Fibroblast of lung (primary cell): ENCODE measurements at regions not wholly inside any gene's neighbourhood (a gene's known extent, or its start where the extent isn't known, plus 50 kb on each side); places are given as distances from the start of the nearest gene placed in this dataset.

Experiments used
- DNase-seq, 2 donors: peaks; one replicate each; pipeline versions ENCODE4 v3.0.0 to v3.0.0-alpha.2; 2010; ENCODE audit warnings: low read depth in 2 of 2
- H2AFZ ChIP-seq: 2 replicates; pipeline ENCODE4 v1.5.1; 2012; ENCODE audit warnings: low read length, control low read depth, inconsistent platforms
- H3K27ac ChIP-seq: 2 replicates; pipeline ENCODE4 v1.5.1; 2011; ENCODE audit warnings: low read length, control low read depth; ENCODE audit not compliant: insufficient read depth
- H3K27me3 ChIP-seq: 2 replicates; pipeline ENCODE4 v1.5.1; 2011; ENCODE audit warnings: mild to moderate bottlenecking, low read length; ENCODE audit not compliant: control insufficient read depth, insufficient read depth
- H3K36me3 ChIP-seq: 2 replicates; pipeline ENCODE4 v1.5.1; 2011; ENCODE audit warnings: low read length; ENCODE audit not compliant: control insufficient read depth, insufficient read depth
- H3K4me1 ChIP-seq: 2 replicates; pipeline ENCODE4 v1.5.1; 2011; ENCODE audit warnings: low read length; ENCODE audit not compliant: control insufficient read depth, insufficient read depth; ENCODE audit errors: extremely low read depth
- H3K4me2 ChIP-seq: 2 replicates; pipeline ENCODE4 v1.5.1; 2011; ENCODE audit warnings: low read length, control low read depth; ENCODE audit not compliant: insufficient read depth; ENCODE audit errors: extremely low read depth
- H3K4me3 ChIP-seq, 4 experiments: fragments of 200-600 bp in 1 of 4; sonication (generic) in 1 of 4; replicated peaks in 1 of 4; 2 replicates each; pipeline ENCODE4 v1.5.1; 2011 to 2016; ENCODE audit warnings: low read length in 4 of 4, low read depth in 3 of 4, mild to moderate bottlenecking in 3 of 4, control low read depth in 2 of 4, inconsistent platforms in 1 of 4, mixed read lengths in 1 of 4; ENCODE audit not compliant: insufficient read depth in 1 of 4; ENCODE audit errors: control extremely low read depth in 1 of 4
- H3K79me2 ChIP-seq: 2 replicates; pipeline ENCODE4 v1.5.1; 2012; ENCODE audit warnings: mild to moderate bottlenecking, low read length, inconsistent platforms; ENCODE audit not compliant: control insufficient read depth, insufficient read depth
- H3K9ac ChIP-seq: 2 replicates; pipeline ENCODE4 v1.5.1; 2011; ENCODE audit warnings: mild to moderate bottlenecking, low read length, control low read depth; ENCODE audit not compliant: insufficient read depth
- H3K9me3 ChIP-seq: 2 replicates; pipeline ENCODE4 v1.5.1; 2012; ENCODE audit warnings: low read depth, low read length; ENCODE audit not compliant: control insufficient read depth, insufficient read depth
- H4K20me1 ChIP-seq: 2 replicates; pipeline ENCODE4 v1.5.1; 2011; ENCODE audit warnings: low read length; ENCODE audit not compliant: control insufficient read depth, insufficient read depth; ENCODE audit errors: extremely low read depth
- EZH2 ChIP-seq: IDR thresholded peaks from 2 replicates; pipeline ENCODE4 v1.5.1; 2012; ENCODE audit warnings: low read length, control low read depth, mild to moderate bottlenecking; ENCODE audit errors: missing control alignments
- TF ChIP-seq, protein P1 (sequence below), 2 donors: IDR thresholded peaks in 1 of 2; conservative IDR thresholded peaks in 1 of 2; 1 replicate in 1 of 2; 2 replicates in 1 of 2; pipeline ENCODE4 v1.5.1; 2011 to 2012; ENCODE audit warnings: low read length in 2 of 2, control low read depth in 1 of 2, inconsistent platforms in 1 of 2, low read depth in 1 of 2, mild to moderate bottlenecking in 1 of 2

GRCh38 chr2:58788402-58788801, 547.3 kb upstream of the FANCL start:
- no peaks in the 10 kb centered on the region for H3K4me1 ChIP-seq
- H3K36me3 ChIP-seq = no peaks in the 10 kb centered on the region
- H3K9me3 ChIP-seq = no peaks in the 10 kb centered on the region
- no peak overlapping the region for H3K4me2 ChIP-seq
- H3K27me3 ChIP-seq = no peaks in the 10 kb centered on the region
- no peaks in the 10 kb centered on the region for H3K79me2 ChIP-seq
- H2AFZ ChIP-seq = no peak overlapping the region
- TF ChIP-seq, protein P1, sequence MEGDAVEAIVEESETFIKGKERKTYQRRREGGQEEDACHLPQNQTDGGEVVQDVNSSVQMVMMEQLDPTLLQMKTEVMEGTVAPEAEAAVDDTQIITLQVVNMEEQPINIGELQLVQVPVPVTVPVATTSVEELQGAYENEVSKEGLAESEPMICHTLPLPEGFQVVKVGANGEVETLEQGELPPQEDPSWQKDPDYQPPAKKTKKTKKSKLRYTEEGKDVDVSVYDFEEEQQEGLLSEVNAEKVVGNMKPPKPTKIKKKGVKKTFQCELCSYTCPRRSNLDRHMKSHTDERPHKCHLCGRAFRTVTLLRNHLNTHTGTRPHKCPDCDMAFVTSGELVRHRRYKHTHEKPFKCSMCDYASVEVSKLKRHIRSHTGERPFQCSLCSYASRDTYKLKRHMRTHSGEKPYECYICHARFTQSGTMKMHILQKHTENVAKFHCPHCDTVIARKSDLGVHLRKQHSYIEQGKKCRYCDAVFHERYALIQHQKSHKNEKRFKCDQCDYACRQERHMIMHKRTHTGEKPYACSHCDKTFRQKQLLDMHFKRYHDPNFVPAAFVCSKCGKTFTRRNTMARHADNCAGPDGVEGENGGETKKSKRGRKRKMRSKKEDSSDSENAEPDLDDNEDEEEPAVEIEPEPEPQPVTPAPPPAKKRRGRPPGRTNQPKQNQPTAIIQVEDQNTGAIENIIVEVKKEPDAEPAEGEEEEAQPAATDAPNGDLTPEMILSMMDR (conservative IDR thresholded peaks at IDR 0.05 in 1 of 2, IDR thresholded peaks at IDR 0.05 in 1 of 2; ENCODE audit: low read depth in 1 of 2, low read length in 2 of 2) = no peak
- no peak for TF ChIP-seq EZH2
- no peaks in the 10 kb centered on the region for H4K20me1 ChIP-seq
- no peak overlapping the region for H3K27ac ChIP-seq
- no peak overlapping the region for H3K9ac ChIP-seq
- H3K4me3 ChIP-seq = no peak overlapping the region
- DNase-seq = peak in 1 of 2 donors; percentile 0

DNA sequence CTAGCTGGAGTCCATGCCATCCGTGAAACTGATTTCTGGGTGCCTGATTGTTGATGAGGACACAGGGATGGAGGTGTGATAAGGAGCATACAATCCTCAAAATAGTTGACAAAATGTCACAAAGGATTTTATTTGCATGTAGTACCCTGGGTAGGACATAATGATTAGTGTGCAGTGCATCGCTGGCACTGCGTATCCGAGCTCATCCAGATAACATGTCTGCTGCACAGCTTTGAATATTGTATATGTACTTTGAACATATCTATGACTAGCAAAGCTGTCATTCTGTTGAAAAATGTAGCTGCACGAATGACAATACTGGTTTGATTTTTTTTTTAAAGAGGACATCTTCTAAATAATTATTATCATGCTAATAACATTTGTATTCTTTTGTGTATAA, 529.7 kb upstream of the FANCL start:
- no peak for TF ChIP-seq EZH2
- TF ChIP-seq, protein P1 (conservative IDR thresholded peaks at IDR 0.05 in 1 of 2, IDR thresholded peaks at IDR 0.05 in 1 of 2; ENCODE audit: low read depth in 1 of 2, low read length in 2 of 2) = no peak
- no peak overlapping the region for H3K27ac ChIP-seq

DNA sequence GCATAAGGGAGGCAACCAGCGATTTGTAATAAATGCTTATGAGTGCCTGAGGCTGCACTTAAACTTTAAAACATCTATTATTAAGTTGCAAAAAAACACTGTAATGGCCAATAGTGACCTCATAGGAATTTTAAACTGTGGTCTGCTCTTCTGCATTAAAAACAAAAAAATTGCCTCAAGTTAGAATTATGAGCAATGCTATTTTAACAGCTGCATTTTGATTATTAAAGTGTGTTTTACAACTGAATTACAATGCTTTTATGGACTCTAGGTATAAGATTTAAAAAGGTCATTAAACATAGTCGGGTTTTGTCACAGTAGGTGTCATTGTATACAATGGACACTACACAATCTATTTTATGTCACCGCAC, 528.7 kb upstream of the FANCL start:
- Histone ChIP-seq H3K27me3 (no peaks in the 10 kb centered on the region), H3K79me2 (no peaks in the 10 kb centered on the region), H2AFZ (no peak overlapping the region), H3K4me3 (no peak overlapping the region), H4K20me1 (no peaks in the 10 kb centered on the region), H3K27ac (no peak overlapping the region), H3K36me3 (no peaks in the 10 kb centered on the region), H3K9ac (no peak overlapping the region), H3K9me3 (no peaks in the 10 kb centered on the region), H3K4me1 (no peaks in the 10 kb centered on the region), H3K4me2 (no peak overlapping the region)
- no peak for DNase-seq
- TF ChIP-seq, protein P1 (conservative IDR thresholded peaks at IDR 0.05 in 1 of 2, IDR thresholded peaks at IDR 0.05 in 1 of 2; ENCODE audit: low read depth in 1 of 2, low read length in 2 of 2) = no peak
- no peak for TF ChIP-seq EZH2

More for the DNA sequence above, 529.7 kb upstream of the FANCL start:
- Histone ChIP-seq H3K9ac (no peak overlapping the region), H3K79me2 (no peaks in the 10 kb centered on the region), H3K27me3 (no peaks in the 10 kb centered on the region), H2AFZ (no peak overlapping the region), H3K36me3 (no peaks in the 10 kb centered on the region), H4K20me1 (no peaks in the 10 kb centered on the region), H3K4me2 (no peak overlapping the region), H3K4me1 (no peaks in the 10 kb centered on the region), H3K9me3 (no peaks in the 10 kb centered on the region), H3K4me3 (no peak overlapping the region)
- DNase-seq = no peak
